Fibroblast of lung (primary cell): ENCODE measurements at regions not wholly inside any gene's neighbourhood (a gene's known extent, or its start where the extent isn't known, plus 50 kb on each side); places are given as distances from the start of the nearest gene placed in this dataset.
A peak's percentile ranks its signal among the peaks of the same experiment; 100 is the strongest.

Source experiments
- DNase-seq, 2 donors: peaks; one replicate each; pipeline versions ENCODE4 v3.0.0 to v3.0.0-alpha.2; 2010; ENCODE audit warnings: low read depth in 2 of 2
- H2AFZ ChIP-seq: 2 replicates; pipeline ENCODE4 v1.5.1; 2012; ENCODE audit warnings: low read length, control low read depth, inconsistent platforms
- H3K27ac ChIP-seq: 2 replicates; pipeline ENCODE4 v1.5.1; 2011; ENCODE audit warnings: low read length, control low read depth; ENCODE audit not compliant: insufficient read depth
- H3K27me3 ChIP-seq: 2 replicates; pipeline ENCODE4 v1.5.1; 2011; ENCODE audit warnings: mild to moderate bottlenecking, low read length; ENCODE audit not compliant: control insufficient read depth, insufficient read depth
- H3K36me3 ChIP-seq: 2 replicates; pipeline ENCODE4 v1.5.1; 2011; ENCODE audit warnings: low read length; ENCODE audit not compliant: control insufficient read depth, insufficient read depth
- H3K4me1 ChIP-seq: 2 replicates; pipeline ENCODE4 v1.5.1; 2011; ENCODE audit warnings: low read length; ENCODE audit not compliant: control insufficient read depth, insufficient read depth; ENCODE audit errors: extremely low read depth
- H3K4me2 ChIP-seq: 2 replicates; pipeline ENCODE4 v1.5.1; 2011; ENCODE audit warnings: low read length, control low read depth; ENCODE audit not compliant: insufficient read depth; ENCODE audit errors: extremely low read depth
- H3K4me3 ChIP-seq, 4 experiments: fragments of 200-600 bp in 1 of 4; sonication (generic) in 1 of 4; replicated peaks in 1 of 4; 2 replicates each; pipeline ENCODE4 v1.5.1; 2011 to 2016; ENCODE audit warnings: low read length in 4 of 4, low read depth in 3 of 4, mild to moderate bottlenecking in 3 of 4, control low read depth in 2 of 4, inconsistent platforms in 1 of 4, mixed read lengths in 1 of 4; ENCODE audit not compliant: insufficient read depth in 1 of 4; ENCODE audit errors: control extremely low read depth in 1 of 4
- H3K79me2 ChIP-seq: 2 replicates; pipeline ENCODE4 v1.5.1; 2012; ENCODE audit warnings: mild to moderate bottlenecking, low read length, inconsistent platforms; ENCODE audit not compliant: control insufficient read depth, insufficient read depth
- H3K9ac ChIP-seq: 2 replicates; pipeline ENCODE4 v1.5.1; 2011; ENCODE audit warnings: mild to moderate bottlenecking, low read length, control low read depth; ENCODE audit not compliant: insufficient read depth
- H3K9me3 ChIP-seq: 2 replicates; pipeline ENCODE4 v1.5.1; 2012; ENCODE audit warnings: low read depth, low read length; ENCODE audit not compliant: control insufficient read depth, insufficient read depth
- H4K20me1 ChIP-seq: 2 replicates; pipeline ENCODE4 v1.5.1; 2011; ENCODE audit warnings: low read length; ENCODE audit not compliant: control insufficient read depth, insufficient read depth; ENCODE audit errors: extremely low read depth
- CTCF ChIP-seq, 2 donors: IDR thresholded peaks in 1 of 2; conservative IDR thresholded peaks in 1 of 2; 1 replicate in 1 of 2; 2 replicates in 1 of 2; pipeline ENCODE4 v1.5.1; 2011 to 2012; ENCODE audit warnings: low read length in 2 of 2, control low read depth in 1 of 2, inconsistent platforms in 1 of 2, low read depth in 1 of 2, mild to moderate bottlenecking in 1 of 2
- EZH2 ChIP-seq: IDR thresholded peaks from 2 replicates; pipeline ENCODE4 v1.5.1; 2012; ENCODE audit warnings: low read length, control low read depth, mild to moderate bottlenecking; ENCODE audit errors: missing control alignments

DNA sequence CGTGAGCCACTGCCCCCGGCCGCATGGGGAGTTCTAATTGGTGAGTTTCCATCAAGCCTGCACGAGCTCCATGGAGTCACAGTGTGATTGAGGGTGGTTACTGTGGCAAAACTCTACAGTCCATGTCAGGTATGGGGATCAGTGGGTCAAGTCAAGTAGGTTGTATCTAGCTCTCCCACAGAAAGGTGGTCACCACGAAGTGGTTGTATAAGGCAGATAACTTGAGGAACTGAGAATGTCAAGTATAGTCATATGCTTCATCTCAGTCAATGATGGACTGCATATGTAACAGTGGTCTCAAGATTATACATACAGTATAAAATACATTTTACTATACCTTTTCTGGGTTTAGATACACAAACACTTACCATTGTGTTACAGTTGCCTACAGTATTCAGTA is 348.6 kb upstream of the ZP4 start:
- H4K20me1 ChIP-seq, result no peaks in the 10 kb centered on the region

GRCh38 chr1:238233966-238234365 is 343.2 kb upstream of the ZP4 start:
- H3K27me3 ChIP-seq, result no peaks in the 10 kb centered on the region
- no peak overlapping the region for H3K27ac ChIP-seq
- H3K4me2 ChIP-seq, result no peak overlapping the region
- TF ChIP-seq EZH2 (no peak), CTCF (conservative IDR thresholded peaks at IDR 0.05 in 1 of 2, IDR thresholded peaks at IDR 0.05 in 1 of 2; ENCODE audit: low read depth in 1 of 2, low read length in 2 of 2) (no peak)
- no peak for DNase-seq
- H2AFZ ChIP-seq, result no peak overlapping the region
- no peaks in the 10 kb centered on the region for H3K9me3 ChIP-seq
- no peaks in the 10 kb centered on the region for H3K79me2 ChIP-seq
- no peaks in the 10 kb centered on the region for H3K36me3 ChIP-seq
- H3K4me3 ChIP-seq, result no peak overlapping the region
- H3K4me1 ChIP-seq, result no peaks in the 10 kb centered on the region
- H4K20me1 ChIP-seq, result no peaks in the 10 kb centered on the region
- H3K9ac ChIP-seq, result no peak overlapping the region

More for the DNA sequence above, 348.6 kb upstream of the ZP4 start:
- Histone ChIP-seq H3K36me3 (no peaks in the 10 kb centered on the region), H3K9me3 (no peaks in the 10 kb centered on the region), H3K4me3 (no peak overlapping the region), H3K4me2 (no peak overlapping the region), H3K9ac (no peak overlapping the region), H2AFZ (no peak overlapping the region), H3K27me3 (no peaks in the 10 kb centered on the region), H3K4me1 (no peaks in the 10 kb centered on the region), H3K79me2 (no peaks in the 10 kb centered on the region), H3K27ac (no peak overlapping the region)
- TF ChIP-seq EZH2, result no peak
- TF ChIP-seq CTCF (conservative IDR thresholded peaks at IDR 0.05 in 1 of 2, IDR thresholded peaks at IDR 0.05 in 1 of 2; ENCODE audit: low read depth in 1 of 2, low read length in 2 of 2), result no peak
- DNase-seq, result no peak

GRCh38 chr1:238232084-238232710 is 341.5 kb upstream of the ZP4 start:
- Histone ChIP-seq H3K4me3 (no peak overlapping the region), H3K4me1 (no peaks in the 10 kb centered on the region), H3K27ac (no peak overlapping the region), H3K36me3 (no peaks in the 10 kb centered on the region), H3K27me3 (no peaks in the 10 kb centered on the region), H3K4me2 (no peak overlapping the region), H2AFZ (no peak overlapping the region), H3K9ac (no peak overlapping the region), H3K79me2 (no peaks in the 10 kb centered on the region), H3K9me3 (no peaks in the 10 kb centered on the region), H4K20me1 (no peaks in the 10 kb centered on the region)
- no peak for TF ChIP-seq EZH2
- no peak for TF ChIP-seq CTCF (conservative IDR thresholded peaks at IDR 0.05 in 1 of 2, IDR thresholded peaks at IDR 0.05 in 1 of 2; ENCODE audit: low read depth in 1 of 2, low read length in 2 of 2)
- DNase-seq, result peak in 1 of 2 donors; percentile 26
